Right forelimb (tissue), 1 donor: ENCODE measurements at regions not wholly inside any gene's neighbourhood (a gene's known extent, or its start where the extent isn't known, plus 50 kb on each side); places are given as distances from the start of the nearest gene placed in this dataset.
"Not testable (repeated sequence)": the region's sequence is repeated elsewhere in the genome, so short reads cannot be mapped to it uniquely, and the experiment has no call there.

Source experiments
- DNase-seq: peaks from one replicate; pipeline ENCODE4 v3.0.0-alpha.2; 2018

- no peak for DNase-seq
Observed at GRCh38 chr6:9921366-9921765, 493.5 kb downstream of the TFAP2A start.

- no peak for DNase-seq
Observed at GRCh38 chr6:9914951-9915350, 499.9 kb downstream of the TFAP2A start.

GRCh38 chr6:9901376-9901775, 513.5 kb downstream of the TFAP2A start:
- no peak for DNase-seq

- no peak for DNase-seq
Observed at GRCh38 chr6:9896806-9897205, 518.1 kb downstream of the TFAP2A start.

GRCh38 chr6:9890893-9891292, 524.0 kb downstream of the TFAP2A start:
- no peak for DNase-seq

GRCh38 chr6:9890469-9890868, 524.4 kb downstream of the TFAP2A start:
- no peak for DNase-seq

- no peak for DNase-seq
Observed at GRCh38 chr6:9878535-9878934, 536.3 kb downstream of the TFAP2A start.

- DNase-seq, result no peak
Observed at GRCh38 chr6:9875605-9876353, 539.1 kb downstream of the TFAP2A start.

- DNase-seq, result no peak
Observed at GRCh38 chr6:9862603-9863167, 552.2 kb downstream of the TFAP2A start.

- DNase-seq, result no peak
Observed at GRCh38 chr6:9851541-9852380, 563.1 kb downstream of the TFAP2A start.

GRCh38 chr6:9851006-9851405, 563.9 kb downstream of the TFAP2A start:
- DNase-seq, result no peak

GRCh38 chr6:9848094-9848493, 566.8 kb downstream of the TFAP2A start:
- DNase-seq, result no peak

GRCh38 chr6:9841886-9842725, 572.8 kb downstream of the TFAP2A start:
- no peak for DNase-seq

GRCh38 chr6:9834233-9834632, 580.6 kb downstream of the TFAP2A start:
- DNase-seq, result no peak

GRCh38 chr6:9831783-9832182, 583.1 kb downstream of the TFAP2A start:
- DNase-seq, result no peak

GRCh38 chr6:9830808-9831207, 584.1 kb downstream of the TFAP2A start:
- no peak for DNase-seq

- DNase-seq, result no peak
Observed at GRCh38 chr6:9825526-9825925, 589.3 kb downstream of the TFAP2A start.

GRCh38 chr6:9810727-9811126, 604.1 kb downstream of the TFAP2A start:
- not testable (repeated sequence) for DNase-seq

GRCh38 chr6:9810286-9810685, 604.6 kb downstream of the TFAP2A start:
- DNase-seq, result no peak

GRCh38 chr6:9806195-9806594, 608.7 kb downstream of the TFAP2A start:
- no peak for DNase-seq

- DNase-seq, result no peak
Observed at GRCh38 chr6:9801249-9801754, 613.6 kb downstream of the TFAP2A start.

- DNase-seq, result no peak
Observed at GRCh38 chr6:9799582-9799981, 615.3 kb downstream of the TFAP2A start.

GRCh38 chr6:9796827-9797226, 618.0 kb downstream of the TFAP2A start:
- DNase-seq, result no peak
